Occipital lobe (tissue), 1 donor: ENCODE measurements at regions not wholly inside any gene's neighbourhood (a gene's known extent, or its start where the extent isn't known, plus 50 kb on each side); places are given as distances from the start of the nearest gene placed in this dataset.

Experiments
- DNase-seq: peaks from one replicate; lab custom pipeline; 2025; lab: John Stamatoyannopoulos, UW

- no peak for DNase-seq
These were observed 534.1 kb upstream of the JAG1 start for GRCh38 chr20:11207749-11208502.

- no peak for DNase-seq
These were observed 536.8 kb upstream of the JAG1 start for GRCh38 chr20:11210611-11211010.

- DNase-seq: no peak
These were observed 538.5 kb upstream of the JAG1 start for GRCh38 chr20:11212272-11212671.

- no peak for DNase-seq
These were observed 539.1 kb upstream of the JAG1 start for GRCh38 chr20:11212902-11213301.

GRCh38 chr20:11214256-11214840, 540.5 kb upstream of the JAG1 start:
- DNase-seq: no peak

- no peak for DNase-seq
These were observed 542.9 kb upstream of the JAG1 start for GRCh38 chr20:11216451-11217314.

- no peak for DNase-seq
These were observed 543.8 kb upstream of the JAG1 start for GRCh38 chr20:11217326-11218172.

GRCh38 chr20:11218173-11218680, 544.4 kb upstream of the JAG1 start:
- DNase-seq: no peak

GRCh38 chr20:11219192-11219591, 545.4 kb upstream of the JAG1 start:
- DNase-seq: no peak

GRCh38 chr20:11221046-11221445, 547.2 kb upstream of the JAG1 start:
- DNase-seq: no peak

- DNase-seq: no peak
These were observed 548.4 kb upstream of the JAG1 start for GRCh38 chr20:11222243-11222642.

GRCh38 chr20:11227602-11228001, 553.8 kb upstream of the JAG1 start:
- DNase-seq: no peak

GRCh38 chr20:11229772-11230171, 556.0 kb upstream of the JAG1 start:
- no peak for DNase-seq

- no peak for DNase-seq
These were observed 557.2 kb upstream of the JAG1 start for GRCh38 chr20:11230999-11231398.

GRCh38 chr20:11231742-11232648, 558.2 kb upstream of the JAG1 start:
- DNase-seq: no peak

- no peak for DNase-seq
These were observed 559.1 kb upstream of the JAG1 start for GRCh38 chr20:11232896-11233295.

- no peak for DNase-seq
These were observed 560.4 kb upstream of the JAG1 start for GRCh38 chr20:11234181-11234580.

- DNase-seq: no peak
These were observed 560.8 kb upstream of the JAG1 start for GRCh38 chr20:11234608-11235007.

GRCh38 chr20:11235058-11235457, 561.3 kb upstream of the JAG1 start:
- no peak for DNase-seq

GRCh38 chr20:11242320-11242719, 568.5 kb upstream of the JAG1 start:
- DNase-seq: no peak
